ENCODE measurements at regions not wholly inside any gene's neighbourhood (a gene's known extent, or its start where the extent isn't known, plus 50 kb on each side); places are given as distances from the start of the nearest gene placed in this dataset.
"Not testable (repeated sequence)": the region's sequence is repeated elsewhere in the genome, so short reads cannot be mapped to it uniquely, and the experiment has no call there.

DNA sequence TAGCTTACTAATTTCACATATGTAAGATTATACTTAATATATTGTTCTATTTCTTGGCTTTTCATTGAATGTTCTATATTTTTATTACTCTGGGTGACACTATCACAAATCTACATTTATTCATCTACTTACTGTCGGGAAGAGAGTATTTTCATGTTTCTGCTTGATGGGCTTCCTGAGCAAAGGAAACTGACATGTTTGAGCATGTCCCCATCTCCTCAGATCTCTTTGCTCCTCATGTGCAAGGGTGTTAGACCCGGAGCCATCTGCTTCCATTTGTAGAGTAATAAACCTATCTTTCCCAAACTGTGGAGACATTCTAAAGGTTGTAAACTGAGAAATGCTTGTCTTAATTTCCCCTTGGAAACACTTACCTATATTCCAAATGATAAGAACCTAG is 103.5 kb downstream of the LSMEM1 start:
- Mint-ChIP-seq H3K36me3 (ENCODE audit: low read depth) (no peaks in the 10 kb centered on the region), H3K4me3 (no peak overlapping the region), H3K9me3 (peaks cover 12% of the 10 kb centered on the region), H3K4me1 (peaks cover 9% of the 10 kb centered on the region), H3K27me3 (ENCODE audit: insufficient read depth) (peaks cover 46% of the 10 kb centered on the region), H3K27ac (no peak overlapping the region)
- Histone ChIP-seq H3K4me3 (ENCODE audit: low read length) (no peak overlapping the region), H3K27me3 (ENCODE audit: control insufficient read depth, insufficient read depth, low read length, poor library complexity, severe bottlenecking) (peaks cover 42% of the 10 kb centered on the region), H3K27ac (ENCODE audit: low read depth, low read length) (no peak overlapping the region), H3K4me1 (ENCODE audit: control insufficient read depth, insufficient read depth, low read length) (no peaks in the 10 kb centered on the region), H3K9me3 (ENCODE audit: control insufficient read depth, low read length) (peaks cover 20% of the 10 kb centered on the region), H3K36me3 (ENCODE audit: control insufficient read depth, insufficient read depth, low read length) (no peaks in the 10 kb centered on the region), H3K9ac (ENCODE audit: extremely low read depth, low read length, poor library complexity, severe bottlenecking) (no peak overlapping the region)
- TF ChIP-seq, protein P1, sequence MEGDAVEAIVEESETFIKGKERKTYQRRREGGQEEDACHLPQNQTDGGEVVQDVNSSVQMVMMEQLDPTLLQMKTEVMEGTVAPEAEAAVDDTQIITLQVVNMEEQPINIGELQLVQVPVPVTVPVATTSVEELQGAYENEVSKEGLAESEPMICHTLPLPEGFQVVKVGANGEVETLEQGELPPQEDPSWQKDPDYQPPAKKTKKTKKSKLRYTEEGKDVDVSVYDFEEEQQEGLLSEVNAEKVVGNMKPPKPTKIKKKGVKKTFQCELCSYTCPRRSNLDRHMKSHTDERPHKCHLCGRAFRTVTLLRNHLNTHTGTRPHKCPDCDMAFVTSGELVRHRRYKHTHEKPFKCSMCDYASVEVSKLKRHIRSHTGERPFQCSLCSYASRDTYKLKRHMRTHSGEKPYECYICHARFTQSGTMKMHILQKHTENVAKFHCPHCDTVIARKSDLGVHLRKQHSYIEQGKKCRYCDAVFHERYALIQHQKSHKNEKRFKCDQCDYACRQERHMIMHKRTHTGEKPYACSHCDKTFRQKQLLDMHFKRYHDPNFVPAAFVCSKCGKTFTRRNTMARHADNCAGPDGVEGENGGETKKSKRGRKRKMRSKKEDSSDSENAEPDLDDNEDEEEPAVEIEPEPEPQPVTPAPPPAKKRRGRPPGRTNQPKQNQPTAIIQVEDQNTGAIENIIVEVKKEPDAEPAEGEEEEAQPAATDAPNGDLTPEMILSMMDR (conservative IDR thresholded peaks at IDR 0.05): no peak
- 83 to 88% methylated on average over 1 to 2 of the region's 2 CpGs for WGBS, 2 experiments (ENCODE audit: insufficient coverage in 1 of 2, insufficient read length in 1 of 2)
- no peak for DNase-seq

DNA sequence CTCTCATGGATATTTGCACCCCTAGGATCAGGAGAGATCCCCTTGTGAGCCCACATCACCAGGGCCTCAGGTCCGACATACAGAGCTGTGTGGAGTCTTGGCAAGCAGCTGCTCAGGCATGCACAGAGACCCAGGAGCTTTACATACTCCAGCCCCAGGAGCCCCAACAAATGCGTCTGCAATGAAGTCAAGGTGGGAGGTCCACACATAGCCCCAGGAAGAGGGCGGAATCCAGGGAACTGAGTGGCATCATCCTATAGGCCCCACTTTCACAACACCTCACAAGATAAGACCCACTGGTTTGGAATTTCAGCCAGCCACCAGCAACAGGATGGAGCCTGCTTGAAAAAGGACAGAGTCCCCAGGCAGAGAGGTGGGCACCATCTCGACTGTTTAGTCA is 106.7 kb downstream of the LSMEM1 start:
- Histone ChIP-seq H3K27ac (ENCODE audit: low read depth, low read length) (no peak overlapping the region), H3K4me1 (ENCODE audit: control insufficient read depth, insufficient read depth, low read length) (no peaks in the 10 kb centered on the region), H3K27me3 (ENCODE audit: control insufficient read depth, insufficient read depth, low read length, poor library complexity, severe bottlenecking) (peaks cover 64% of the 10 kb centered on the region), H3K9me3 (ENCODE audit: control insufficient read depth, low read length) (peaks cover 18% of the 10 kb centered on the region), H3K9ac (ENCODE audit: extremely low read depth, low read length, poor library complexity, severe bottlenecking) (no peak overlapping the region), H3K36me3 (ENCODE audit: control insufficient read depth, insufficient read depth, low read length) (no peaks in the 10 kb centered on the region), H3K4me3 (ENCODE audit: low read length) (no peak overlapping the region)
- H3K27me3 Mint-ChIP-seq (ENCODE audit: insufficient read depth): peaks cover 61% of the 10 kb centered on the region
- no peaks in the 10 kb centered on the region for H3K36me3 Mint-ChIP-seq (ENCODE audit: low read depth)
- no peak overlapping the region for H3K27ac Mint-ChIP-seq
- H3K4me3 Mint-ChIP-seq: no peak overlapping the region
- H3K9me3 Mint-ChIP-seq: peaks cover 2% of the 10 kb centered on the region
- peaks cover 8% of the 10 kb centered on the region for H3K4me1 Mint-ChIP-seq
- TF ChIP-seq, protein P1 (conservative IDR thresholded peaks at IDR 0.05): no peak
- peak; percentile 38 for DNase-seq
- WGBS, 2 experiments (ENCODE audit: insufficient coverage in 1 of 2, insufficient read length in 1 of 2): 93 to 96% methylated on average over 3 to 4 of the region's 4 CpGs

DNA sequence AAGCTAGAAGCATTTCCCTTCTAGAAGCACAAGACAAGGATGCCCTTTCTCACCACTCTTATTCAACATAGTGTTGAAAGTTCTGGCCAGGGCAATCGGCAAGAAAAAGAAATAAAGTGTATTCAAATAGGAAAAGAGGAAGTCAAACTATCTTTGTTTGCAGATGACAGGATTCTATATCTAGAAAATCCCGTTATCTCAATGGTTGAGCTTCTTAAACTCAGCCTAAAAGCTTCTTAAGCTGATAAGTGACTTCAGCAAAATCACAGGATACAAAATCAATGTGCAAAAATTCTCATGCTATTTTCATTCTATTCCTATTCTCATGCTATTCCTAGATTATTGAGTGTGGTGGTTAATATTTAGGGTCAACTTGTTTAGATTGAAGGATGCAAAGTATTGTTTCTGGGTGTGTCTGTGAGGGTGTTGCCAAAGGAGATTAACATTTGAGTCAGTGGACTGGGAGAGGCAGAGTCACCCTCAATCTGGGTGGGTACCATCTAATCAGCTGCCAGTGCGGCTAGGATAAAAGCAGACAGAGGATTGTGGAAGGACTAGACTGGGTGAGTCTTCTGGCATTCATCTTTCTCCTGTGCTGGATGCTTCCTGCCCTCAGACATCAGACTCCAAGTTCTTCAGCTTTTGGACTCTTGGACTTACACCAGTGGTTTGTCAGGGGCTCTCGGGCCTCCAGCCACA is 111.9 kb downstream of the LSMEM1 start:
- not testable (repeated sequence) for H3K36me3 Mint-ChIP-seq (ENCODE audit: low read depth); H3K36me3 ChIP-seq (ENCODE audit: control insufficient read depth, insufficient read depth, low read length); H3K9me3 Mint-ChIP-seq; H3K9ac ChIP-seq (ENCODE audit: extremely low read depth, low read length, poor library complexity, severe bottlenecking); H3K4me3 Mint-ChIP-seq; H3K27ac Mint-ChIP-seq; DNase-seq; H3K27ac ChIP-seq (ENCODE audit: low read depth, low read length); H3K4me3 ChIP-seq (ENCODE audit: low read length); H3K4me1 ChIP-seq (ENCODE audit: control insufficient read depth, insufficient read depth, low read length)
- WGBS, 2 experiments (ENCODE audit: insufficient coverage in 1 of 2, insufficient read length in 1 of 2): 80 to 94% methylated on average over 3 to 4 of the region's 4 CpGs
- Histone ChIP-seq H3K27me3 (ENCODE audit: control insufficient read depth, insufficient read depth, low read length, poor library complexity, severe bottlenecking) (peaks cover 86% of the 10 kb centered on the region), H3K9me3 (ENCODE audit: control insufficient read depth, low read length) (peaks cover 18% of the 10 kb centered on the region)
- H3K27me3 Mint-ChIP-seq (ENCODE audit: insufficient read depth): peaks cover 60% of the 10 kb centered on the region
- H3K4me1 Mint-ChIP-seq: peaks cover 10% of the 10 kb centered on the region

DNA sequence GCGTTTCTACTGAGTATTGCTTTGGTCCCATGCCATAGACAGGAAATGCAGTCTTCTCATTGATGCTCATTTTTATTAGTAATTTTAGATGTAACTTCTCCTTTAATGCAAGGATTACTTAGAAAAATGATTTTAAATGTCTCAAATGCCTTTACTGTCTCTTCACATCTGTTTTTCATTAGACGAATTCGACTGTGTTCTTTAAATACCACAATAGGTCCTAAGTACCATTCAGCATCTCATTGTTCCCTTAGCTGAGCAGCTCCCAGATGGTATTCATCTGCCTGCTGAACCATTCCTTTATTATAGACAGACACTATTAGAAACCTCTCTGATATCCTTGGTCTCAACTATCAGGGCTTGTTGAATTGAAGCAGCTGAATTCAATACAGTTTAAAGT is 113.6 kb downstream of the LSMEM1 start:
- H3K27ac ChIP-seq (ENCODE audit: low read depth, low read length): no peak overlapping the region
- Mint-ChIP-seq H3K36me3 (ENCODE audit: low read depth) (no peaks in the 10 kb centered on the region), H3K4me1 (peaks cover 10% of the 10 kb centered on the region), H3K4me3 (no peak overlapping the region), H3K27me3 (ENCODE audit: insufficient read depth) (peaks cover 51% of the 10 kb centered on the region), H3K9me3 (no peaks in the 10 kb centered on the region), H3K27ac (no peak overlapping the region)
- H3K4me3 ChIP-seq (ENCODE audit: low read length): no peak overlapping the region
- TF ChIP-seq, protein P1 (conservative IDR thresholded peaks at IDR 0.05): no peak
- H3K4me1 ChIP-seq (ENCODE audit: control insufficient read depth, insufficient read depth, low read length): no peaks in the 10 kb centered on the region
- 95 to 97% methylated on average over 3 of the region's 3 CpGs for WGBS, 2 experiments (ENCODE audit: insufficient coverage in 1 of 2, insufficient read length in 1 of 2)
- H3K27me3 ChIP-seq (ENCODE audit: control insufficient read depth, insufficient read depth, low read length, poor library complexity, severe bottlenecking): peaks cover 76% of the 10 kb centered on the region
- H3K9ac ChIP-seq (ENCODE audit: extremely low read depth, low read length, poor library complexity, severe bottlenecking): no peak overlapping the region
- DNase-seq: no peak
- no peaks in the 10 kb centered on the region for H3K36me3 ChIP-seq (ENCODE audit: control insufficient read depth, insufficient read depth, low read length)
- H3K9me3 ChIP-seq (ENCODE audit: control insufficient read depth, low read length): peaks cover 12% of the 10 kb centered on the region
